GM12864 (cell line): ENCODE measurements at regions not wholly inside any gene's neighbourhood (a gene's known extent, or its start where the extent isn't known, plus 50 kb on each side); places are given as distances from the start of the nearest gene placed in this dataset.
"Not testable (repeated sequence)": the region's sequence is repeated elsewhere in the genome, so short reads cannot be mapped to it uniquely, and the experiment has no call there.

Source experiments
- DNase-seq: peaks from one replicate; pipeline ENCODE4 v3.0.0-alpha.2; 2011; ENCODE audit warnings: low read depth
- H3K4me3 ChIP-seq: 2 replicates; pipeline ENCODE4 v1.5.1; 2011; ENCODE audit warnings: mild to moderate bottlenecking, low read depth, low read length, control low read depth
- CTCF ChIP-seq: IDR thresholded peaks from 2 replicates; pipeline ENCODE4 v1.5.1; 2011; ENCODE audit warnings: low read depth, mild to moderate bottlenecking, moderate library complexity, low read length, control low read depth, inconsistent platforms; ENCODE audit errors: missing control alignments

GRCh38 chr12:116450406-116450910 lies 108.7 kb upstream of the MAP1LC3B2 start:
- no peak overlapping the region for H3K4me3 ChIP-seq
- TF ChIP-seq CTCF: no peak
- no peak for DNase-seq

GRCh38 chr12:116452975-116453374 lies 106.2 kb upstream of the MAP1LC3B2 start:
- not testable (repeated sequence) for DNase-seq

GRCh38 chr12:116453631-116454030 lies 105.5 kb upstream of the MAP1LC3B2 start:
- no peak for DNase-seq
- no peak overlapping the region for H3K4me3 ChIP-seq
- TF ChIP-seq CTCF: no peak

More at GRCh38 chr12:116452975-116453374, 106.2 kb upstream of the MAP1LC3B2 start:
- H3K4me3 ChIP-seq: not testable (repeated sequence)

DNA sequence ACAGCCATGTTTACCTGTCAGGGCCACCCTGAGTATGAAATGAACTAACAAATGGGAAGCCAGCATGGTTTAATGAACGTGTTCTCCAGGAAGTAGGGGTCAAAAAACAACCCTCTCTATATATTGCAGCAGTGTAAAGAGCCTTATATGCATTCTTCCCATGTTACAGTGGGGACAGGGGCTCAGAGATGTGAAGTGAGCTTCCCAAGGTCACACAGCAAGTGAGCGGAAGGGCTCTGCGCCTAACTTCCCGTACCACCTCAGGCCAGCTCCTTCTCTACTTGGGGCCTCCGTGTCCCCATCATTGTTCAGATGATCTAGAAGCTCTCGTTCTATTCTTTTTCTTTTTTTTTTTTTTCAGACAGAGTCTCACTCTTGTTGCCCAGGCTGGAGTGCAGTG lies 105.1 kb upstream of the MAP1LC3B2 start:
- no peak for TF ChIP-seq CTCF
- no peak for DNase-seq
- H3K4me3 ChIP-seq: no peak overlapping the region

- no peak for TF ChIP-seq CTCF
- DNase-seq: no peak
- H3K4me3 ChIP-seq: no peak overlapping the region
Measured at GRCh38 chr12:116454950-116455447, 104.2 kb upstream of the MAP1LC3B2 start.

DNA sequence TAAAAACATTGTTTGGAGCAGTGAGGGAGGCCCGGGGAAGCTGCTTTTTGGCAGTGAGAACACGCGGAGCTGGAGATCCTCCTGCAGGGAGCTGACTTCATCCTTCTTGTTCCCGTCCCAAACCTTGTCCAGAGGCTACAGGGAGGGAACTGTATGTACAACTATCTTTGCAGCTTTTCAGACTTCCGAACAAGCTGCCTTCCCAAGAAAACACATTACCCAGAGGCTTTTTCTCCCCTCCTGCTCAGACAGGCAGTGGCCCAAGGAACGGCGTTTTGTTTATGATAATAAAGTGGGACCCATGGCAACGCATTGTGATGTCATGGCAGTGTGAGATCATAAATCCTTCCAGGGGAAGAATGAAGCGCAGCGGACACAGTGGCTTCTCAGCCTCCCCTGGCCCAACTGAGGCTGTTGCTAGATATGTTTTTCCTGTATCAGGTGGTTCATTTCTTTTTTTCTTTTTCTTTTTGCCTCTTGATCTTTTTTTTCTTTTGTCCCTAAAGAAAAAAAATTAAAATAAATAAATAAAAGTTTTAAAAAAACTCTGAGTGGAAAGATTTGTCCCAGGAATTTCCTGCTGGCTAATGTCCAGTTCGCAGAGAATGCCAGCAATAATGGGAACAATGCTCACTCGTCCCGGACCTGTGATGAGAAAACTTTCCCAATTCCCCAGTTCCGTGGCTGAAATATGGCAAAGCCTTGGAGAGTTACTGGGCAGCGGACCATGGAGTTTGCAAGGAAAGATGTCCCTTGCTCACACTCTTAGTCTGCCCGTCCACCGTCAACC lies 103.4 kb upstream of the MAP1LC3B2 start:
- DNase-seq: no peak
- no peak overlapping the region for H3K4me3 ChIP-seq
- no peak for TF ChIP-seq CTCF

GRCh38 chr12:116456330-116457082 lies 102.7 kb upstream of the MAP1LC3B2 start:
- no peak for TF ChIP-seq CTCF
- no peak overlapping the region for H3K4me3 ChIP-seq
- no peak for DNase-seq
